ENCODE measurements at regions not wholly inside any gene's neighbourhood (a gene's known extent, or its start where the extent isn't known, plus 50 kb on each side); places are given as distances from the start of the nearest gene placed in this dataset.

- no peak for TF ChIP-seq CTCF (IDR thresholded peaks at IDR 0.05)
- TF ChIP-seq POLR2AphosphoS5 (IDR thresholded peaks at IDR 0.05): no peak
- TF ChIP-seq POLR2A (IDR thresholded peaks at IDR 0.05): no peak
Observed at GRCh38 chr5:23146183-23146582, 293.0 kb upstream of the CDH12 start.
